Mucosa of descending colon (tissue), 3 donors: ENCODE measurements at regions not wholly inside any gene's neighbourhood (a gene's known extent, or its start where the extent isn't known, plus 50 kb on each side); places are given as distances from the start of the nearest gene placed in this dataset.

Source experiments
- ATAC-seq: fragments of 200-7000 bp; cut with Tn5 transposase; one replicate; pipeline ENCODE4 v1.9.1; 2020; ENCODE audit warnings: mild to moderate bottlenecking, moderate library complexity
- DNase-seq, 3 donors: peaks; one replicate each; pipeline ENCODE4 v3.0.0-alpha.2; 2020
- H3K36me3 ChIP-seq: fragments of 200-600 bp; one replicate; pipeline ENCODE4 v1.8.0; 2021; ENCODE audit warnings: low read depth, mild to moderate bottlenecking
- H3K4me1 ChIP-seq: fragments of 200-600 bp; one replicate; pipeline ENCODE4 v1.8.0; 2021; ENCODE audit warnings: low read depth, mild to moderate bottlenecking
- H3K4me3 ChIP-seq: fragments of 200-600 bp; one replicate; pipeline ENCODE4 v1.8.0; 2021; ENCODE audit warnings: mild to moderate bottlenecking
- H3K9me3 ChIP-seq: fragments of 200-600 bp; one replicate; pipeline ENCODE4 v1.8.0; 2021; ENCODE audit warnings: mild to moderate bottlenecking
- intact Hi-C, 2 donors: fragments of 100-400 bp; cut with DNase I in 1 of 2; cut with micrococcal nuclease in 1 of 2; formaldehyde crosslinking; loops; one replicate each; pipeline versions ENCODE4 v1.11.0 to v1.11.1; 2022; cut with DNase I, micrococcal nuclease
- TF ChIP-seq, protein P1 (sequence below): fragments of 200-600 bp; IDR thresholded peaks from one replicate; pipeline ENCODE4 v1.8.0; 2022; ENCODE audit warnings: antibody characterized with exemption, mild to moderate bottlenecking
- donor health status: DM: no; HTN: no; CAD: no; lungs with moderate emphysema.
- donor health status: DM: no; HTN: no; CAD: no.
- donor health status: DM: no; HTN: yes; CAD: no.

- ATAC-seq = no peak
- TF ChIP-seq, protein P1, sequence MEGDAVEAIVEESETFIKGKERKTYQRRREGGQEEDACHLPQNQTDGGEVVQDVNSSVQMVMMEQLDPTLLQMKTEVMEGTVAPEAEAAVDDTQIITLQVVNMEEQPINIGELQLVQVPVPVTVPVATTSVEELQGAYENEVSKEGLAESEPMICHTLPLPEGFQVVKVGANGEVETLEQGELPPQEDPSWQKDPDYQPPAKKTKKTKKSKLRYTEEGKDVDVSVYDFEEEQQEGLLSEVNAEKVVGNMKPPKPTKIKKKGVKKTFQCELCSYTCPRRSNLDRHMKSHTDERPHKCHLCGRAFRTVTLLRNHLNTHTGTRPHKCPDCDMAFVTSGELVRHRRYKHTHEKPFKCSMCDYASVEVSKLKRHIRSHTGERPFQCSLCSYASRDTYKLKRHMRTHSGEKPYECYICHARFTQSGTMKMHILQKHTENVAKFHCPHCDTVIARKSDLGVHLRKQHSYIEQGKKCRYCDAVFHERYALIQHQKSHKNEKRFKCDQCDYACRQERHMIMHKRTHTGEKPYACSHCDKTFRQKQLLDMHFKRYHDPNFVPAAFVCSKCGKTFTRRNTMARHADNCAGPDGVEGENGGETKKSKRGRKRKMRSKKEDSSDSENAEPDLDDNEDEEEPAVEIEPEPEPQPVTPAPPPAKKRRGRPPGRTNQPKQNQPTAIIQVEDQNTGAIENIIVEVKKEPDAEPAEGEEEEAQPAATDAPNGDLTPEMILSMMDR = no peak
- no peaks in the 10 kb centered on the region for H3K36me3 ChIP-seq
- peak in 1 of 3 donors; percentile 31 for DNase-seq
- intact Hi-C loops = no loop called here
- no peak overlapping the region for H3K4me3 ChIP-seq
- H3K4me1 ChIP-seq = peaks cover 9% of the 10 kb centered on the region
- H3K9me3 ChIP-seq = no peaks in the 10 kb centered on the region
Observed at GRCh38 chr4:3831529-3832150, 65.5 kb downstream of the ADRA2C start.

DNA sequence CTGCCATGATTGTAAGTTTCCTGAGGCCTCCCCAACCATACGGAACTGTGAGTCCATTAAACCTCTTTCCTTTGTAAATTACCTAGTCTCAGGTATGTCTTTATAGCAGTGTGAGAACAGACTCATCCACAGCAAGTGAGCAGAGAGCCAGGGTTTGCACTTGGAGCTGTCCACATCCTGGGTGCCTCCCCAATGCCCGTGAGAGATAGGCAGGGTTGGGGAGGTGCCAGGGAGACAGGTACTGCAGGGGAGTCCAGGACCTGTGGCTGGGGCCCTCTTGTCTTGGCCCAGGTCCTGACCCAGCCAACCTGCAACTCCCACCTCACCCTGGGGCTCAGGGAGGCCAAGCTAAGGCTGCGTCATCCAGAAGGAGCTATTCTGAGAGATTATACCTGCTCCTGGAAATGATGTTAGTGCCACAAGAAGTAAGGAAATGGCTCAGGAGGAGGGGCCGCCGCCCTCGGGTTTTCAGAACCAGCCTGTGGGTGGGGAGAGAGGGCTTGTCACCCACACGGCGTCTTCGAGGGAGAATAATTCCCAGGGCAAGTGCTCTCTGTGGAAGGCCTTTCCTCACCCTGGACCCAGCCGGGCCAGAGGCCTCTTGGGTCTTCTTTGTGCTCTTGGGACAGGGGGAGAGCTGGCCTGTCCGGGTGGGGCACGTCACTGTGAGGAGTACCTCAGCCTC is 66.5 kb downstream of the ADRA2C start:
- intact Hi-C loops = no loop called here
- TF ChIP-seq, protein P1 = no peak
- peak in 1 of 3 donors; percentile 18 for DNase-seq
- H3K4me3 ChIP-seq = no peak overlapping the region
- no peaks in the 10 kb centered on the region for H3K36me3 ChIP-seq
- ATAC-seq = no peak
- peaks cover 5% of the 10 kb centered on the region for H3K4me1 ChIP-seq
- H3K9me3 ChIP-seq = no peaks in the 10 kb centered on the region

DNA sequence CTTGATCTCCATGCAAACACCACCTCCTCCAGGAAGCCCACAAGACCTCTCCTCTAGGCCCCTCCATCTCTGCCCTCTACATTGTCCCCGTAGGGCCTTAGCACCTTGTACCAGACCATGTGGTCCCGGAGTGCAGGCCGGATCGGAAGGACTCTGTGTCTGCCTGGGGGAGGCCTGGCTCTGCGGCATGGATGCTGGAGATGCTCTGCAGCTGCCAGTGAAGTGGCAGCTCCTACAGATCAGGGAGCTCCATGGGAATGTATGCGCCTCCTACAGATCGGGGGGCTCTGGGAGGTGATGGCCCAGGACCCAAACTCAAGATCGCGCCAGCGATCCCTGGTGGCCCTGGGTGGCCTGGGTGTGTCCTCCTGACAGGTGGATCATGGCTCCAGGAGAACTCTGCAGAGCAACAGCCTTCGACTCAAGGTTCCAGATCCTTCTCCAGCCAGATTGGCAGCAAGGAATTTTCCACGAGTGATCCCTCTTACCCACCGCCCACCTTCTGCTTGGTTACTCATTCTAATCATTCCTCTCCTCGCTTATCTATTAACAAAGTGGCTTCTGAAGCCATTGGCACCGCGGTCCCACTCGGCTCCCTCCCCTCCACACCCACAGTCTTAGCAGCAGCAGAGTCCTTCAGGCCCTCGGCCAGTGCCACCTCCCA is 67.3 kb downstream of the ADRA2C start:
- ATAC-seq = no peak
- intact Hi-C loops = no loop called here

DNA sequence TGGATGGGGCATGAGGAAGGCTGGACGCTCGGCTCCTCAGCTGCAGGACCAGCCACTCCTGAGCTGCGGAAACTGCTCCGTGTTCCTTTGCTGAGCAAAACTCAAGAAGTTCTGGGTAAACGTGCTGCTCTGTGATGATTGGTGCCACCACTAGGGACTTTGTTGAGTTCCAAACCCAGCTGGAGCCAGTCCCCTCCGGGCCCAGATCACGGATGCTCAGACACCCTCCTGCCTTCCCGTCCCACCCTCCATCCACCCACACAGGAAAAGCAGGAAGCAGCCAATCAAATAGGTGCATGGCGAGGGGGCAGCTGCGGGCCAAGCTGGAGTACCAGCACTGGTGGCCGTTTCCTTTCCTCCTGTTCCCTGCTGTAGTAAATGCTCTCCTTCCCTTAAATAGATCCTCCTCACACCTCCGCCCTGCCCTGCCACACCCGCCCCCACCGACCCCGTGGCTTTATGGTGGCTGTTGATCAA is 68.0 kb downstream of the ADRA2C start:
- H3K4me1 ChIP-seq = no peaks in the 10 kb centered on the region
- H3K36me3 ChIP-seq = no peaks in the 10 kb centered on the region
- DNase-seq = peak in 1 of 3 donors; percentile 22
- no peak for ATAC-seq
- no peaks in the 10 kb centered on the region for H3K9me3 ChIP-seq
- intact Hi-C loops = no loop called here
- H3K4me3 ChIP-seq = no peak overlapping the region
- TF ChIP-seq, protein P1 = no peak

More for the DNA sequence above, 67.3 kb downstream of the ADRA2C start:
- Histone ChIP-seq H3K4me3 (no peak overlapping the region), H3K4me1 (no peaks in the 10 kb centered on the region), H3K9me3 (no peaks in the 10 kb centered on the region), H3K36me3 (no peaks in the 10 kb centered on the region)
- TF ChIP-seq, protein P1 = no peak
- DNase-seq = peak in 1 of 3 donors; percentile 19

DNA sequence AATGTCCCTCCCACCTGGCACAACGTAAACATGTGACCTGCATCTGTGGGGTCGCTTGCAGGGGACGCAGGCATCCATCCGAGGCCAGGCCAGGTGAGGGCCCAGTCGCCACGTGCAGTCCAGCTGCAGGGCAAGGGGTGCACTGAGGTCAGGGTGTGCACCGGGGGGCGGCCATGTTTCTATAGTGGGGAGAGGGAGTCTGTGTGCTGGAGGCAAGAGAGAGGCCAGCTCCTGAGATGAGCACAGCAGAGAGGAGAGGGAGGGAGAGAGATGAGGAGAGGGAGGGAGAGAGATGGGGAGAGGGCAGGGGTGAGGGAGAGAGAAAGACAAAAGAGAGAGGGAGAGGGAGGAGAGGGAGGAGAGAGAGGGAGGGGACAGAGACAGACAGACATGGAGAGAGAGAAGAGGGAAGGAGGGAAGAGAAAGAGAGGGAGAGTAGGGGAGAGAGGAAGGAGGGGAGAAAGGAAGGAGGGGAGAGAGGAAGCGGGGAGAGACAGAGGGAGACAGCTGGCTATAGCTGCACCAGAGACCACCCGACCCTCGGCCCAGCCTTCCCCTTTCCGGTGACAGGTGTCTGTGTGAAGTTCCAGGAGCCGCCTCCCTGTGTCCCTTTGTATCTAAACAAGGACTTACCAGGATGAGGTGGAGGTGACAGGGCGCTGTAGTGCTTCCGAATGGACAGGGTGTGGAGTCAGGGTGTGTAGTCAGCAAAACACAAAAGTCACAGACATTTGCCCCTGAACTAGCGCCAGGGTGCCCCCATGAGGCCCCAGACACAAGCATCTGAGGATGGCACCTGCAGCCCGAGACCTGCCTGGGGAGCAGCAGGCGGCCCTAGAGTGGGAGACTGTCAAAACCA is 68.7 kb downstream of the ADRA2C start:
- no peaks in the 10 kb centered on the region for H3K36me3 ChIP-seq
- no peak for ATAC-seq
- intact Hi-C loops = no loop called here
- H3K4me3 ChIP-seq = no peak overlapping the region
- DNase-seq = peak in 2 of 3 donors; percentile 5 to 36
- no peaks in the 10 kb centered on the region for H3K4me1 ChIP-seq
- TF ChIP-seq, protein P1 = no peak
- no peaks in the 10 kb centered on the region for H3K9me3 ChIP-seq
